ENCODE measurements at regions not wholly inside any gene's neighbourhood (a gene's known extent, or its start where the extent isn't known, plus 50 kb on each side); places are given as distances from the start of the nearest gene placed in this dataset.

DNA sequence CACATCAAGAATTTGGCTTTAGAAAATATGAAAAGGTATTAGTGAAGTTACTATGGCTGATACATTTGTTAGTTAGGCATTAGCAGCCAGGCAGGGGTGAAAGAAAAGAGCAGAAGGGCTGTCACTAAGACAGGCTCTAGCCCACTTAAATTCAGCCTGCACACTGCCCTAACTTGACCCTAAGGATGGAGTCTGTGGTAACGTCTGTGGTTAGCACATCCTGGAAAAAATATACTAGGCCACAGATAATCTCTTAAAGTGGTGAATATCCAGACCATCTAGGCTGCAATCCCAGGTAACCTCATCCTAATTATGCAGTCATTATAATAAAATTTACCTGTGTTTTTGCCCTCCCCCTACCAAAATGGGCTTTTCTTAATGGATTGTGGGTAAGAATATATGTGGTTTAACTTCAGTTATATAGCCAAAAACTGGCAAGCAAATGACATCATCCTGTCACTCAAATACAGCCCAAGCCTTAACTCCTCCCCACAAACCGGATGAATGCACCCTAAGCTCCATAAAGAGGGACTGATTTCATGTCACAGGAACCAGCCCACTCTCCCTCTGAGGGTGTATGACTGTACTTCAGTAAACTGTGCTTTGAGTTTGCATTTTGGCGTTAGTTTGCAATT, 440.9 kb downstream of the LRFN5 start:
- no peak overlapping the region for H3K9ac ChIP-seq (ENCODE audit: low read depth, low read length)
- no peaks in the 10 kb centered on the region for H3K36me3 ChIP-seq (ENCODE audit: control insufficient read depth, insufficient read depth, low read length)
- H3K4me1 ChIP-seq (ENCODE audit: control insufficient read depth, insufficient read depth, low read length) = no peaks in the 10 kb centered on the region; the same call in 1 of the 2 replicates
- H3K9me3 ChIP-seq (ENCODE audit: control insufficient read depth, insufficient read depth, low read length) = no peaks in the 10 kb centered on the region
- no peak overlapping the region for H3K27ac ChIP-seq (ENCODE audit: low read depth, low read length)
- H3K27me3 ChIP-seq (ENCODE audit: control insufficient read depth, insufficient read depth, low read length) = no peaks in the 10 kb centered on the region
- H3K4me3 ChIP-seq (ENCODE audit: low read depth, low read length) = no peak overlapping the region

DNA sequence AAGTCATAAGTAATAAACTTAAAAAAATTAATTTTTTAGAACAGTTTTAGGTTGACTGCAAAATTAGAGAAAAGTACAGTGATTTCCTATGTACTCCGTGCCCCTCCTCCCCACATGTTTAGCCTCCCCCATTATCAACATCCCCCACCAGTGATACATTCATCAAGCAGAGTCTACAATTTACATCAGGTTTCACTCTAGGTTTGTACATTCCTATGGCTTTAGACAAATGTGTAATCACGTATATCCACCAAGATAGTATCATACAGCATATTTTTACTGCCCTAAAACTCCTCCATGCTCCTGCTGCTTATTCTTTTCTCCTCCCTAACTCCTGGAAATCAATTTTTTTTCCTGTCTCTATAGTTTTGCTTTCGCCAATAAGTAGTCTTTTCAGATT, 438.7 kb downstream of the LRFN5 start:
- H3K4me1 ChIP-seq (ENCODE audit: control insufficient read depth, insufficient read depth, low read length) = no peaks in the 10 kb centered on the region; the same call in 1 of the 2 replicates

DNA sequence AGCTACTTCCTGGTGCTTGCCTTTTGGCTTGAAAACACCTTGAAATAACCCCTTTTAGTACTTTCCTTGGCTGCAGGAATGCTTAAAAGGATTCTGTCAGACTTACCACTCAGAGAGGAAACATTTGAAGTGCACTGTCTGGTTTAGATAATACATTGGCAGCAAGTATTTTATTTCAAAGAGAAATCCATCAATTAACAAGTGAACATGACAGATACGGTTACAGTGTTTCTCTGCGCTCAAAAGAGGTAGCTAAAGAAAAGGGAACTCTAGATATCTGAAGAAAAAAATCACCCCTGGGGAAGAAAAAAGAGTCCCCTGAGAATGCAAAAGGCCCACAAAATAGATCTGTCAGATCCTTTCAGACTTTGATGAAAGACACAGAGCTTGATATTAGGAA, 421.9 kb downstream of the LRFN5 start:
- Histone ChIP-seq H3K9ac (ENCODE audit: low read depth, low read length) (no peak overlapping the region), H3K27me3 (ENCODE audit: control insufficient read depth, insufficient read depth, low read length) (no peaks in the 10 kb centered on the region), H3K4me1 (ENCODE audit: control insufficient read depth, insufficient read depth, low read length) (no peaks in the 10 kb centered on the region)

More for the DNA sequence above, 438.7 kb downstream of the LRFN5 start:
- Histone ChIP-seq H3K36me3 (ENCODE audit: control insufficient read depth, insufficient read depth, low read length) (no peaks in the 10 kb centered on the region), H3K9me3 (ENCODE audit: control insufficient read depth, insufficient read depth, low read length) (no peaks in the 10 kb centered on the region), H3K4me3 (ENCODE audit: low read depth, low read length) (no peak overlapping the region), H3K27me3 (ENCODE audit: control insufficient read depth, insufficient read depth, low read length) (no peaks in the 10 kb centered on the region), H3K27ac (ENCODE audit: low read depth, low read length) (no peak overlapping the region), H3K9ac (ENCODE audit: low read depth, low read length) (no peak overlapping the region)

DNA sequence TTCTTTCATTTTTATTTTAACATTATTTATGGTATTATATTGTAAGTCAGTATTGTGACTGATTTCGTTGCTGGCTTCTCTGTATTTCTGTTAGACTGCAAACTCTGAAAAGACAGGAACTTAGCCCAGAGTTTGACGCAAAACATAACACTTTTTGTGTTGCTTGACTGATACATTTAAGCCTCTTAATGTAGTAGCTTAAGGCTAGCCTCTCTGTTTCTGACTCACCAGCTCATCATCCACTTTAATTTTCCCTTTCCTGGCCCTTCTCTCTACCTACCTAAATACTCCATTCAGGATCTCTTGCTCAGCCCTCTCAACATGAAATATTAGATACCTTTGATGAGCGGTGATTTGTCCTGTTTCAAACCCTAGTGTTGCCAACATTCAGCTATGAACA, 420.6 kb downstream of the LRFN5 start:
- Histone ChIP-seq H3K4me1 (ENCODE audit: control insufficient read depth, insufficient read depth, low read length) (no peaks in the 10 kb centered on the region), H3K4me3 (ENCODE audit: low read depth, low read length) (no peak overlapping the region), H3K9ac (ENCODE audit: low read depth, low read length) (no peak overlapping the region), H3K9me3 (ENCODE audit: control insufficient read depth, insufficient read depth, low read length) (no peaks in the 10 kb centered on the region), H3K27ac (ENCODE audit: low read depth, low read length) (no peak overlapping the region), H3K36me3 (ENCODE audit: control insufficient read depth, insufficient read depth, low read length) (no peaks in the 10 kb centered on the region), H3K27me3 (ENCODE audit: control insufficient read depth, insufficient read depth, low read length) (no peaks in the 10 kb centered on the region)

More for the DNA sequence above, 421.9 kb downstream of the LRFN5 start:
- Histone ChIP-seq H3K36me3 (ENCODE audit: control insufficient read depth, insufficient read depth, low read length) (no peaks in the 10 kb centered on the region), H3K9me3 (ENCODE audit: control insufficient read depth, insufficient read depth, low read length) (no peaks in the 10 kb centered on the region), H3K27ac (ENCODE audit: low read depth, low read length) (no peak overlapping the region), H3K4me3 (ENCODE audit: low read depth, low read length) (no peak overlapping the region)

DNA sequence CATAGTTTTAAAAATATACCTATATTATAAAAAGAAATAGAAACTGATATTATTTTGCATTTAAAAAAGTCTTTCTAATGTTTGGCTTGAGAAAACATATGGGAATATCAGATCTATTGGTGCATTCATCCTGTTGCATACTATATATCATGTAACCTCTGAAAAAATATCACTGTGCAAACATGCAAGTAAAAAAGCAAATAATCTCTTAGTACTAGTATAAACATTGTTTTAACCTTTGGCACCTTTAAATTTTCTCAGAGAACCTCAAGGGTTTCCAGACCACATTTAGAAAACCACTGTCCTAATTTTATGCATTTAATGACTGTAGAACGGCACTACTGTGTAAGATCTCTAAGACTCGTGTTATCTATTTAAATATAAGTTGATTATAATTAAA, 416.8 kb downstream of the LRFN5 start:
- no peak overlapping the region for H3K4me3 ChIP-seq (ENCODE audit: low read depth, low read length)
- no peak overlapping the region for H3K27ac ChIP-seq (ENCODE audit: low read depth, low read length)
- no peaks in the 10 kb centered on the region for H3K36me3 ChIP-seq (ENCODE audit: control insufficient read depth, insufficient read depth, low read length)
- H3K4me1 ChIP-seq (ENCODE audit: control insufficient read depth, insufficient read depth, low read length) = no peaks in the 10 kb centered on the region
- H3K27me3 ChIP-seq (ENCODE audit: control insufficient read depth, insufficient read depth, low read length) = no peaks in the 10 kb centered on the region
- no peak overlapping the region for H3K9ac ChIP-seq (ENCODE audit: low read depth, low read length)
- H3K9me3 ChIP-seq (ENCODE audit: control insufficient read depth, insufficient read depth, low read length) = no peaks in the 10 kb centered on the region

DNA sequence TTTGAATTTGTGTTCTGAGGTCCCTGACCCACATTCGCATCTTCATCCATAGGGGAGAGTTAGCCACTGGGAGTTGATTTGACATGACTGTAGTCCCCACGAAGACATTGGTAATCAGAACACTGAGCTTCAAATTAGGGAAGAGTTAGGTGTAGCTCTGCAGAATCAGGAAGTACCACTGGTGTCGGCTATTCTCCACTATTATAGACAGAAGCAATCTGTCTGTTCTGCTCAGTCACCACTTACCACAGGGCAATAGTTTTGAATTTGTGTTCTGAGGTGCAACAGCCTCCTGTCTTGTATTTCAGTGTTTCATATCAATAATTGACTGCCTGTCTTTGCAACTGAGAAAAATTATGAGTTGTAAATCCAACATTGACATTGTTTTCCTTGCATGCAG, 407.6 kb downstream of the LRFN5 start:
- H3K4me3 ChIP-seq (ENCODE audit: low read depth, low read length) = no peak overlapping the region
- no peaks in the 10 kb centered on the region for H3K36me3 ChIP-seq (ENCODE audit: control insufficient read depth, insufficient read depth, low read length)
- H3K9me3 ChIP-seq (ENCODE audit: control insufficient read depth, insufficient read depth, low read length) = no peaks in the 10 kb centered on the region

DNA sequence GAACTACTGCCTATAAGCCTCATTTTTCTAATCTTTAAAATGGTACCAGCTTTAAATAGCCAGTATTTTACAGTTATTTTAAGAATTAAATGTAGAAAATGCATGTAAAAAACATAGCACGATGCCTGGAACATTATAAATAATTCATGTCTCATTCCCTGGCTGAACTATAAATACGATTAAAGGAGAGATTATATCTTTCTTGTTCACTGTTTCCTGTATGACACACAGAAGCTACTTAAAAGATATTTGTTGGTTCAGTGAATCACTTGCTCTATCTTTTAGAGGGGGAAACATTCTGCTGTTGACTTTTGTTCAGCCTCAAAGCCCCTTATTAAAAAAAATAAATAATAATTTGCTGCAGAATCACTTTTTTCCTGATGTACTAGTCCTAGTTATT, 406.9 kb downstream of the LRFN5 start:
- Histone ChIP-seq H3K9ac (ENCODE audit: low read depth, low read length) (no peak overlapping the region), H3K9me3 (ENCODE audit: control insufficient read depth, insufficient read depth, low read length) (no peaks in the 10 kb centered on the region), H3K27me3 (ENCODE audit: control insufficient read depth, insufficient read depth, low read length) (no peaks in the 10 kb centered on the region), H3K4me3 (ENCODE audit: low read depth, low read length) (no peak overlapping the region), H3K27ac (ENCODE audit: low read depth, low read length) (no peak overlapping the region), H3K4me1 (ENCODE audit: control insufficient read depth, insufficient read depth, low read length) (no peaks in the 10 kb centered on the region), H3K36me3 (ENCODE audit: control insufficient read depth, insufficient read depth, low read length) (no peaks in the 10 kb centered on the region)

More for the DNA sequence above, 407.6 kb downstream of the LRFN5 start:
- Histone ChIP-seq H3K27ac (ENCODE audit: low read depth, low read length) (no peak overlapping the region), H3K9ac (ENCODE audit: low read depth, low read length) (no peak overlapping the region), H3K27me3 (ENCODE audit: control insufficient read depth, insufficient read depth, low read length) (no peaks in the 10 kb centered on the region), H3K4me1 (ENCODE audit: control insufficient read depth, insufficient read depth, low read length) (no peaks in the 10 kb centered on the region)

DNA sequence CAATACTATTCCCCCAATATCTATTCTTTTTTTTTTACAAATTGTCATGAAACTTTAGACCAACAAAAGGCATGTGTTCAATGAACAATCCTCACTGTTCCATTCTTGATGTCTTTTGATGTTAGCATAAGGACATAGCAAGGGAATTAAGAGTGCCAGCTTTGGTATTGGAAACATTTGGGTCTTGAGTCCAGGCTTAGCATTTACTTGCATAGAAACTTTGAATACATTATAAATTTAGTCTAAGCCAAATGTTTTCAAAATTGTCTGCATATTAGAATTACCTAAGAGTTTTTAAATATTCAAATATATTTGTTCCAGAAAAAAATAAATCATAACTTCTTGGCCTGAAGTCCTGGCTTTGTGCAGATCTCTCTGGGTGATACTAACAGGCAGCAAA, 406.5 kb downstream of the LRFN5 start:
- H3K27ac ChIP-seq (ENCODE audit: low read depth, low read length) = no peak overlapping the region
- no peak overlapping the region for H3K9ac ChIP-seq (ENCODE audit: low read depth, low read length)

DNA sequence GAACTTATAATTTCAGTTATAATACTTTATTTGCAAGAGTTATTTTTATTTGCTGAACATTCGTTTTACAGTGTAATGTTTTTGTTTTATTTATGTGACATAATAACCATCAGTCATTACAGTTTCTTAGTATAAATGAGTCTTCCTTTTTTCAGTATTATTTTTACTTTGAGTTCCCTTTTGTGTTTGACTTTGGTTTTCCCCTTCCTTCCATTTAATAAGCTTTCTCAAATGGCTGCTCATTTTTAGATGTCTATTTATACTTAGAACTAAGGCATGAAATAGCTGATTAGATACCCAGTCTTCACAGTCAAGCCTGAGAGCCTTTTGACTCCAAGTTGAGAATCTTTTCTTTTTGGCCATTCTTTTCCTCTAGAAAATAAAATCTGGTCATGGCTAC, 404.5 kb downstream of the LRFN5 start:
- Histone ChIP-seq H3K9ac (ENCODE audit: low read depth, low read length) (no peak overlapping the region), H3K4me1 (ENCODE audit: control insufficient read depth, insufficient read depth, low read length) (no peaks in the 10 kb centered on the region), H3K27me3 (ENCODE audit: control insufficient read depth, insufficient read depth, low read length) (no peaks in the 10 kb centered on the region), H3K9me3 (ENCODE audit: control insufficient read depth, insufficient read depth, low read length) (no peaks in the 10 kb centered on the region), H3K27ac (ENCODE audit: low read depth, low read length) (no peak overlapping the region), H3K36me3 (ENCODE audit: control insufficient read depth, insufficient read depth, low read length) (no peaks in the 10 kb centered on the region), H3K4me3 (ENCODE audit: low read depth, low read length) (no peak overlapping the region)

More for the DNA sequence above, 406.5 kb downstream of the LRFN5 start:
- no peaks in the 10 kb centered on the region for H3K4me1 ChIP-seq (ENCODE audit: control insufficient read depth, insufficient read depth, low read length)
- H3K36me3 ChIP-seq (ENCODE audit: control insufficient read depth, insufficient read depth, low read length) = no peaks in the 10 kb centered on the region
- no peaks in the 10 kb centered on the region for H3K27me3 ChIP-seq (ENCODE audit: control insufficient read depth, insufficient read depth, low read length)
- no peaks in the 10 kb centered on the region for H3K9me3 ChIP-seq (ENCODE audit: control insufficient read depth, insufficient read depth, low read length)
- no peak overlapping the region for H3K4me3 ChIP-seq (ENCODE audit: low read depth, low read length)

DNA sequence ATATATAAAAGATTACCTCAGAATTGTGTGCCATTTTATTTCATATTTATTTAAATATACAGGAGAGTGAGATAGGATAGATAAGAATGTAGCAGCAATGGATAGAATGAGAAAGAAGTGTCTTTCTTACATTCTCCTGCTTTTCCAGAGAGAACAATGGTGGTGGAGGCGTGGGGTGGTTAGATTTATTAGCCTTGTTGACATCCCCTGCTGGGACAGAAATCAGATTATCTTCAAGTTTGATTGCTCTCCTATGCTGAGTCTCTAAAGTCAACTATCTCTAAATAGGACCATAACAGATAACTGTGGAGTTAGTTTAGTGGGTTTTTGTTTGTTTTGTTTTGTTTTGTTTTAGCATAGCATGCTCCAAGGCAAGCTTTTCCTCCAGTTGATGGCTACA, 397.6 kb downstream of the LRFN5 start:
- Histone ChIP-seq H3K36me3 (ENCODE audit: control insufficient read depth, insufficient read depth, low read length) (no peaks in the 10 kb centered on the region), H3K4me1 (ENCODE audit: control insufficient read depth, insufficient read depth, low read length) (no peaks in the 10 kb centered on the region), H3K27ac (ENCODE audit: low read depth, low read length) (no peak overlapping the region), H3K9me3 (ENCODE audit: control insufficient read depth, insufficient read depth, low read length) (no peaks in the 10 kb centered on the region), H3K4me3 (ENCODE audit: low read depth, low read length) (no peak overlapping the region), H3K9ac (ENCODE audit: low read depth, low read length) (no peak overlapping the region), H3K27me3 (ENCODE audit: control insufficient read depth, insufficient read depth, low read length) (no peaks in the 10 kb centered on the region)

DNA sequence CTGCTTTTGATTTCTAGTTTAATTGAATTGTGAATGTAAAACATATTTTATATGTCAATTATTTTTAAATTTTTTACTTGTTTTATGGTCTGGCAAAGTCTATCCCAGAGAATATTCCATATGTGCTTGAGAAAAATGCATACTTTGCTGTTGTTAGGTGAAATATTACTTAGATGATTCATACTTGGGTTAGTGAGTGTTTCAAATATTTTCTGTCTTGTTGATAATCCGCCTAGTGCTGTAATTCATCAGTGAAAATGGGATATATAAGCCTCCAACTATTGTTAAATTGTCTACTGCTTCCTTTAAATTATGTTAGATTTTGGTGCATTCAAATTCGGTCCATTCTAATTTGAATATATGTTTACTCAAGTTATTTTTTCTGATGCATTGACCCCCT, 395.5 kb downstream of the LRFN5 start:
- H3K4me3 ChIP-seq (ENCODE audit: low read depth, low read length) = no peak overlapping the region
- no peaks in the 10 kb centered on the region for H3K9me3 ChIP-seq (ENCODE audit: control insufficient read depth, insufficient read depth, low read length)
- no peak overlapping the region for H3K9ac ChIP-seq (ENCODE audit: low read depth, low read length)
- no peaks in the 10 kb centered on the region for H3K4me1 ChIP-seq (ENCODE audit: control insufficient read depth, insufficient read depth, low read length)
- no peak overlapping the region for H3K27ac ChIP-seq (ENCODE audit: low read depth, low read length)
- no peaks in the 10 kb centered on the region for H3K27me3 ChIP-seq (ENCODE audit: control insufficient read depth, insufficient read depth, low read length)
- H3K36me3 ChIP-seq (ENCODE audit: control insufficient read depth, insufficient read depth, low read length) = no peaks in the 10 kb centered on the region

All from HUES48 (cell line).